ENCODE measurements at regions not wholly inside any gene's neighbourhood (a gene's known extent, or its start where the extent isn't known, plus 50 kb on each side); places are given as distances from the start of the nearest gene placed in this dataset.

DNA sequence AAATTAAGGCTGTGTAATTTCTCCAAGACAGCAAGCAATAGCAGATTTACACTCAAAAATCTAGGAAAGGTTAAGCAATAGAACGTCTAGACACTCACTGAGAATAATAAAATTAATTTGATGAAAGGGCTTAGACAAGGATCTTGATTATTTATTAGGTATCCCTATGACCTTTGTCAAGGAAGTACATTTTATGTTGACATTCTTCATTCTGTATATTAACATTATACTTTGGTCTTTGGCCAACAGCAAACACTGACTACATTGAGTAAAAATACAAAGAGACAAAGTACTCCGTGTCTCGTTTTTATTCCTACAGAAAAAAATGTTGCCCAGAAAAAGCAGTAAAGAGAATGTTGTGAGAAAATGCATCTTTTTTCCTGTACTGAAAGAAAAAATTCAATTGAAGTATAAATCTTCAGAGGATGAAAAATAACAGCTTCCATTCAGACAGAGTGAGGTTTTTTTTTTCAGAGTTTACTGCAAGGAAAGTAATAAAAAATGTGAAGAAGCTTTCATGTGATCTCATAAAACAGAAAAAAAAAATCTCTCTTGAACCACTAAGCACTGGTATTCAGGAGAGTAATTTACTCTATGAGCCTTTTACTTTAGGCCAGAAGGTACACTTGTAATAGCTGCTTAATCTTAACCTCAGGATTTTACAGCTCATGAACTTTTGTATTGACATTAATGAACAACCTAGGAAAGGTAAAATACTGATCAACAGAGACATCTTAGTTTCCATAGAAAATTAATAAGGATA, 605.0 kb downstream of the FSCB start:
- H2BK5ac ChIP-seq (ENCODE audit: low read depth, low read length, poor library complexity, severe bottlenecking), result no peak overlapping the region
- WGBS, 2 experiments (ENCODE audit: extremely low coverage in 2 of 2, insufficient read length in 1 of 2), result no CpG with 5 or more reads among the region's 3 CpGs
- BruUV-seq (replicated peaks), result no TSS peak

More for the DNA sequence above, 605.0 kb downstream of the FSCB start:
- H3K79me1 ChIP-seq (ENCODE audit: low read depth in 1 of 2, low read length in 2 of 2), result no peaks in the 10 kb centered on the region
- H3K56ac ChIP-seq (ENCODE audit: extremely low read depth, insufficient read depth, low read length), result no peak overlapping the region
- H2AK9ac ChIP-seq (replicated peaks; ENCODE audit: low read depth, low read length, poor library complexity), result no peak overlapping the region
- H3K27me3 ChIP-seq (ENCODE audit: control insufficient read depth, insufficient read depth, low read length), result no peaks in the 10 kb centered on the region
- no peak overlapping the region for H4K8ac ChIP-seq (ENCODE audit: low read depth in 2 of 2, low read length in 2 of 2)
- no peak for ATAC-seq (ENCODE audit: low read depth)
- H4K20me1 ChIP-seq (ENCODE audit: insufficient read depth, low read length), result no peaks in the 10 kb centered on the region
- no peak overlapping the region for H2BK120ac ChIP-seq (ENCODE audit: low read depth, low read length)
- H3K27ac ChIP-seq (ENCODE audit: insufficient read depth, low read length), result no peak overlapping the region
- H2AK5ac ChIP-seq (ENCODE audit: low read depth, low read length), result no peak overlapping the region
- H3K36me3 ChIP-seq (ENCODE audit: control insufficient read depth, insufficient read depth, low read length), result no peaks in the 10 kb centered on the region
- H3K9ac ChIP-seq (ENCODE audit: low read depth, low read length), result no peak overlapping the region
- no peak overlapping the region for H3K14ac ChIP-seq (replicated peaks; ENCODE audit: low read depth, low read length)
- no peak overlapping the region for H3K4me2 ChIP-seq (ENCODE audit: low read depth, low read length)
- H3K4me3 ChIP-seq (ENCODE audit: insufficient read depth, low read depth, low read length), result no peak overlapping the region
- CTCF ChIA-PET, result no interaction called here
- H4K91ac ChIP-seq (ENCODE audit: insufficient read depth, low read depth, low read length), result no peak overlapping the region
- H4K5ac ChIP-seq (ENCODE audit: low read depth, low read length), result no peak overlapping the region
- DNase-seq, result no peak
- no peaks in the 10 kb centered on the region for H3K9me1 ChIP-seq (ENCODE audit: insufficient read depth, low read length)
- no peak overlapping the region for H2BK15ac ChIP-seq (ENCODE audit: low read depth, low read length)
- intact Hi-C loops (cut with micrococcal nuclease), result no loop called here
- H3K23ac ChIP-seq (ENCODE audit: low read depth, low read length), result no peak overlapping the region
- POLR2A ChIA-PET (ENCODE audit: unreplicated experiment), result no interaction called here
- TF ChIP-seq, protein P1, sequence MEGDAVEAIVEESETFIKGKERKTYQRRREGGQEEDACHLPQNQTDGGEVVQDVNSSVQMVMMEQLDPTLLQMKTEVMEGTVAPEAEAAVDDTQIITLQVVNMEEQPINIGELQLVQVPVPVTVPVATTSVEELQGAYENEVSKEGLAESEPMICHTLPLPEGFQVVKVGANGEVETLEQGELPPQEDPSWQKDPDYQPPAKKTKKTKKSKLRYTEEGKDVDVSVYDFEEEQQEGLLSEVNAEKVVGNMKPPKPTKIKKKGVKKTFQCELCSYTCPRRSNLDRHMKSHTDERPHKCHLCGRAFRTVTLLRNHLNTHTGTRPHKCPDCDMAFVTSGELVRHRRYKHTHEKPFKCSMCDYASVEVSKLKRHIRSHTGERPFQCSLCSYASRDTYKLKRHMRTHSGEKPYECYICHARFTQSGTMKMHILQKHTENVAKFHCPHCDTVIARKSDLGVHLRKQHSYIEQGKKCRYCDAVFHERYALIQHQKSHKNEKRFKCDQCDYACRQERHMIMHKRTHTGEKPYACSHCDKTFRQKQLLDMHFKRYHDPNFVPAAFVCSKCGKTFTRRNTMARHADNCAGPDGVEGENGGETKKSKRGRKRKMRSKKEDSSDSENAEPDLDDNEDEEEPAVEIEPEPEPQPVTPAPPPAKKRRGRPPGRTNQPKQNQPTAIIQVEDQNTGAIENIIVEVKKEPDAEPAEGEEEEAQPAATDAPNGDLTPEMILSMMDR (conservative IDR thresholded peaks at IDR 0.05; ENCODE audit: low read depth, low read length), result no peak
- TF ChIP-seq POLR2A (IDR thresholded peaks at IDR 0.05; ENCODE audit: low read depth, low read length) (no peak), NFE2L2 (IDR thresholded peaks at IDR 0.05; ENCODE audit: low read depth, low read length) (no peak), BHLHE40 (IDR thresholded peaks at IDR 0.05; ENCODE audit: low read depth, low read length) (no peak), RFX5 (IDR thresholded peaks at IDR 0.05; ENCODE audit: low read depth, low read length) (no peak), CHD1 (IDR thresholded peaks at IDR 0.05; ENCODE audit: low read depth, low read length) (no peak), MAZ (IDR thresholded peaks at IDR 0.05; ENCODE audit: borderline replicate concordance, low read depth, low read length) (no peak), CEBPB (IDR thresholded peaks at IDR 0.05; ENCODE audit: low read depth, low read length) (no peak)
- TF ChIP-seq, protein P2, sequence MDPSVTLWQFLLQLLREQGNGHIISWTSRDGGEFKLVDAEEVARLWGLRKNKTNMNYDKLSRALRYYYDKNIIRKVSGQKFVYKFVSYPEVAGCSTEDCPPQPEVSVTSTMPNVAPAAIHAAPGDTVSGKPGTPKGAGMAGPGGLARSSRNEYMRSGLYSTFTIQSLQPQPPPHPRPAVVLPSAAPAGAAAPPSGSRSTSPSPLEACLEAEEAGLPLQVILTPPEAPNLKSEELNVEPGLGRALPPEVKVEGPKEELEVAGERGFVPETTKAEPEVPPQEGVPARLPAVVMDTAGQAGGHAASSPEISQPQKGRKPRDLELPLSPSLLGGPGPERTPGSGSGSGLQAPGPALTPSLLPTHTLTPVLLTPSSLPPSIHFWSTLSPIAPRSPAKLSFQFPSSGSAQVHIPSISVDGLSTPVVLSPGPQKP (IDR thresholded peaks at IDR 0.05; ENCODE audit: borderline replicate concordance, low read depth, low read length), result no peak
- dilution Hi-C loops (cut with HindIII; ENCODE audit: low sequenced_read_pairs, unreplicated experiment), result no loop called here
- H2AFZ ChIP-seq (replicated peaks; ENCODE audit: low read length, poor library complexity), result no peak overlapping the region
- no peak overlapping the region for H3K18ac ChIP-seq (ENCODE audit: low read depth, low read length)
- H2BK20ac ChIP-seq (ENCODE audit: low read depth, low read length), result no peak overlapping the region
- H3K4me1 ChIP-seq (ENCODE audit: control insufficient read depth, insufficient read depth, low read length), result no peaks in the 10 kb centered on the region
- in situ Hi-C loops (cut with MboI; ENCODE audit: low sequenced_read_pairs), result no loop called here
- no peak overlapping the region for H3K4ac ChIP-seq (ENCODE audit: low read depth, low read length)
- no peaks in the 10 kb centered on the region for H3K9me3 ChIP-seq (ENCODE audit: control insufficient read depth, insufficient read depth, low read length)
